Adrenal gland (tissue), 5 donors: ENCODE measurements at regions not wholly inside any gene's neighbourhood (a gene's known extent, or its start where the extent isn't known, plus 50 kb on each side); places are given as distances from the start of the nearest gene placed in this dataset.

Experiments
- POLR2A ChIP-seq, 2 donors: fragments of 450-650 bp; IDR thresholded peaks; one replicate each; pipeline ENCODE4 v1.6.1; 2017; ENCODE audit warnings: antibody characterized with exemption in 2 of 2, mild to moderate bottlenecking in 2 of 2, moderate library complexity in 1 of 2
- TF ChIP-seq, protein P1 (sequence below), 6 experiments: fragments of 450-650 bp in 4 of 6; fragments of 200-600 bp in 2 of 6; sonication (generic) in 1 of 6; IDR thresholded peaks; 1 replicate in 5 of 6; 2 replicates in 1 of 6; pipeline versions ENCODE4 v1.5.1 to v1.8.0; 2016 to 2021; ENCODE audit warnings: antibody characterized with exemption in 6 of 6, mild to moderate bottlenecking in 2 of 6, moderate library complexity in 1 of 6
- donor health status: DM: no; HTN: no; CAD: no.

DNA sequence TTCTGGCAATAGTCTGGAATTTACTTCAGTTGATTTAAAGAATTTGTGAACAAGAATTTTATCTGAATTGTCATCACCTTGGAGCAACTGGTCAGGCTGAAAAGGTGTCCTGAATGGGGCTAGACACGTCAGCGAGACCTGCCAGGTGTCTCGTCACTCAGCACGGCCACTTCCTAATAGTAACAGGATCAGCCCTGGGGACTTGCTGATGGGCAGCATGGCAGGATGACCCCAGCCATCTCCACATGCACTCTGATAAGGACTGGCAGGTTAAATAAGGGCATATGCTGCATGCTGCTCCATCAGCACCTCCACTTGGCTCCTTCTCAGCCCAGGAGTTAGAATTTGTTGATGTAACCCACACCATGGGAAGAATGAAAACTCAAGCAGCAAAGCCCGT, 224.2 kb downstream of the FOXO1 start:
- TF ChIP-seq, protein P1, sequence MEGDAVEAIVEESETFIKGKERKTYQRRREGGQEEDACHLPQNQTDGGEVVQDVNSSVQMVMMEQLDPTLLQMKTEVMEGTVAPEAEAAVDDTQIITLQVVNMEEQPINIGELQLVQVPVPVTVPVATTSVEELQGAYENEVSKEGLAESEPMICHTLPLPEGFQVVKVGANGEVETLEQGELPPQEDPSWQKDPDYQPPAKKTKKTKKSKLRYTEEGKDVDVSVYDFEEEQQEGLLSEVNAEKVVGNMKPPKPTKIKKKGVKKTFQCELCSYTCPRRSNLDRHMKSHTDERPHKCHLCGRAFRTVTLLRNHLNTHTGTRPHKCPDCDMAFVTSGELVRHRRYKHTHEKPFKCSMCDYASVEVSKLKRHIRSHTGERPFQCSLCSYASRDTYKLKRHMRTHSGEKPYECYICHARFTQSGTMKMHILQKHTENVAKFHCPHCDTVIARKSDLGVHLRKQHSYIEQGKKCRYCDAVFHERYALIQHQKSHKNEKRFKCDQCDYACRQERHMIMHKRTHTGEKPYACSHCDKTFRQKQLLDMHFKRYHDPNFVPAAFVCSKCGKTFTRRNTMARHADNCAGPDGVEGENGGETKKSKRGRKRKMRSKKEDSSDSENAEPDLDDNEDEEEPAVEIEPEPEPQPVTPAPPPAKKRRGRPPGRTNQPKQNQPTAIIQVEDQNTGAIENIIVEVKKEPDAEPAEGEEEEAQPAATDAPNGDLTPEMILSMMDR (IDR thresholded peaks at IDR 0.05) = no peak
- TF ChIP-seq POLR2A (IDR thresholded peaks at IDR 0.05) = no peak
